H1 (cell line): ENCODE measurements at regions not wholly inside any gene's neighbourhood (a gene's known extent, or its start where the extent isn't known, plus 50 kb on each side); places are given as distances from the start of the nearest gene placed in this dataset.

ENCODE experiments used
- CTCF ChIA-PET: fragments of 300-600 bp; sonication (Branson Sonifier 250); formaldehyde crosslinking; loops from one replicate; lab custom pipeline; 2021; ENCODE audit not compliant: partially characterized antibody; lab: Charles Lee
- POLR2A ChIA-PET: fragments of 300-600 bp; sonication (Branson Sonifier 250); formaldehyde crosslinking; loops from one replicate; lab custom pipeline; 2021; ENCODE audit warnings: inconsistent platforms; ENCODE audit not compliant: partially characterized antibody; lab: Charles Lee
- DNase-seq, 2 experiments: peaks; one replicate each; pipeline versions ENCODE4 v3.0.0 to v3.0.0-alpha.2; 2010 to 2022; ENCODE audit warnings: low spot score in 2 of 2, low read depth in 1 of 2, mixed read lengths in 1 of 2
- FAIRE-seq: peaks from 2 replicates; lab custom pipeline; 2011; peaks lifted over from hg19 to GRCh38; lab: Jason Lieb, UNC
- H2AFZ ChIP-seq: 2 replicates; pipeline ENCODE4 v1.8.1; 2012; ENCODE audit warnings: low read length, inconsistent platforms
- H2AK5ac ChIP-seq: 2 replicates; pipeline ENCODE4 v1.6.1; 2013; ENCODE audit warnings: low read depth, low read length
- H2BK120ac ChIP-seq: replicated peaks from 2 replicates; pipeline ENCODE3; 2013; ENCODE audit warnings: low read depth, low read length, inconsistent platforms
- H2BK12ac ChIP-seq: 2 replicates; pipeline ENCODE4 v1.6.1; 2013; ENCODE audit warnings: low read depth, low read length
- H2BK15ac ChIP-seq: 2 replicates; pipeline ENCODE4 v1.6.1; 2013; ENCODE audit warnings: low read length
- H2BK20ac ChIP-seq: 2 replicates; pipeline ENCODE4 v1.6.1; 2013; ENCODE audit warnings: low read length
- H2BK5ac ChIP-seq: 2 replicates; pipeline ENCODE4 v1.6.1; 2013; ENCODE audit warnings: low read depth, low read length
- H3K14ac ChIP-seq: 2 replicates; pipeline ENCODE4 v1.6.1; 2013; ENCODE audit warnings: inconsistent platforms; ENCODE audit not compliant: insufficient read length
- H3K18ac ChIP-seq: 2 replicates; pipeline ENCODE4 v1.6.1; 2013; ENCODE audit warnings: low read length; ENCODE audit errors: extremely low read depth
- H3K23ac ChIP-seq: 2 replicates; pipeline ENCODE4 v1.6.1; 2013; ENCODE audit warnings: inconsistent platforms; ENCODE audit not compliant: insufficient read length
- H3K23me2 ChIP-seq: 2 replicates; pipeline ENCODE4 v1.6.1; 2013; ENCODE audit warnings: low read depth, low read length
- H3K27ac ChIP-seq: 2 replicates; pipeline ENCODE4 v1.6.1; 2011; ENCODE audit warnings: low read depth, low read length, inconsistent platforms
- H3K27me3 ChIP-seq, 4 experiments: replicated peaks in 1 of 4; 1 replicate in 1 of 4; 2 replicates in 3 of 4; pipeline versions ENCODE4 v1.6.1 to v1.8.1; 2011 to 2013; ENCODE audit warnings: low read length in 3 of 4, mild to moderate bottlenecking in 3 of 4, inconsistent platforms in 2 of 4, mixed read lengths in 2 of 4, moderate library complexity in 1 of 4; ENCODE audit not compliant: control insufficient read depth in 3 of 4, insufficient read depth in 3 of 4; ENCODE audit errors: extremely low read depth in 1 of 4
- H3K36me3 ChIP-seq, 4 experiments: 2 replicates each; pipeline versions ENCODE4 v1.6.1 to v1.8.1; 2011 to 2013; ENCODE audit warnings: mild to moderate bottlenecking in 4 of 4, low read length in 3 of 4, moderate library complexity in 2 of 4, control low read depth in 1 of 4, inconsistent platforms in 1 of 4; ENCODE audit not compliant: insufficient read depth in 4 of 4, control insufficient read depth in 2 of 4
- H3K4ac ChIP-seq: replicated peaks from 2 replicates; pipeline ENCODE3; 2013; ENCODE audit warnings: low read length, low read depth, mixed read lengths, inconsistent platforms; ENCODE audit not compliant: insufficient read length
- H3K4me1 ChIP-seq, 4 experiments: replicated peaks in 1 of 4; 1 replicate in 1 of 4; 2 replicates in 3 of 4; pipeline versions ENCODE4 v1.6.1 to v1.8.1; 2011 to 2013; ENCODE audit warnings: low read length in 3 of 4, inconsistent platforms in 2 of 4, mixed read lengths in 1 of 4; ENCODE audit not compliant: insufficient read depth in 4 of 4, control insufficient read depth in 3 of 4
- H3K4me2 ChIP-seq, 2 experiments: 2 replicates each; pipeline versions ENCODE4 v1.6.1 to v1.8.1; 2011 to 2013; ENCODE audit warnings: low read depth in 2 of 2, low read length in 2 of 2, control low read depth in 1 of 2, inconsistent platforms in 1 of 2, mild to moderate bottlenecking in 1 of 2; ENCODE audit not compliant: insufficient read depth in 1 of 2
- H3K4me3 ChIP-seq, 4 experiments: fragments of 200-600, 300-600 bp in 1 of 4; sonication (generic), shearing (Covaris generic), sonication (Bioruptor Twin) in 1 of 4; 2 replicates each; pipeline versions ENCODE4 v1.5.1 to v1.8.1; 2011 to 2016; ENCODE audit warnings: low read length in 4 of 4, low read depth in 3 of 4, control low read depth in 2 of 4, inconsistent platforms in 2 of 4, mild to moderate bottlenecking in 2 of 4, mixed read lengths in 1 of 4, moderate library complexity in 1 of 4; ENCODE audit not compliant: insufficient read depth in 2 of 4; ENCODE audit errors: extremely low read depth in 1 of 4
- H3K56ac ChIP-seq: replicated peaks from 2 replicates; pipeline ENCODE3; 2013; ENCODE audit warnings: low read depth, mild to moderate bottlenecking, mixed read lengths, low read length, inconsistent platforms; ENCODE audit not compliant: insufficient read length
- H3K79me1 ChIP-seq: 2 replicates; pipeline ENCODE4 v1.6.1; 2013; ENCODE audit warnings: low read depth, low read length, control low read depth
- H3K79me2 ChIP-seq, 2 experiments: 2 replicates each; pipeline versions ENCODE4 v1.6.1 to v1.8.1; 2012 to 2013; ENCODE audit warnings: low read length in 2 of 2, mild to moderate bottlenecking in 2 of 2, inconsistent platforms in 1 of 2; ENCODE audit not compliant: insufficient read depth in 2 of 2, control insufficient read depth in 1 of 2
- H3K9ac ChIP-seq, 4 experiments: replicated peaks in 1 of 4; 1 replicate in 1 of 4; 2 replicates in 3 of 4; pipeline versions ENCODE4 v1.6.1 to v1.8.1; 2011 to 2013; ENCODE audit warnings: low read depth in 3 of 4, low read length in 3 of 4, control low read depth in 2 of 4, mild to moderate bottlenecking in 2 of 4, moderate library complexity in 2 of 4, inconsistent platforms in 1 of 4; ENCODE audit errors: extremely low read depth in 1 of 4
- H3K9me3 ChIP-seq, 2 experiments: 2 replicates each; pipeline versions ENCODE4 v1.6.1 to v1.8.1; 2012 to 2013; ENCODE audit warnings: mild to moderate bottlenecking in 2 of 2, moderate library complexity in 2 of 2, control low read depth in 1 of 2, inconsistent platforms in 1 of 2, low read depth in 1 of 2, low read length in 1 of 2, mixed read lengths in 1 of 2; ENCODE audit not compliant: insufficient read depth in 2 of 2
- H4K20me1 ChIP-seq, 2 experiments: replicated peaks in 1 of 2; 2 replicates each; pipeline versions ENCODE3 to v1.8.1; 2011 to 2013; ENCODE audit warnings: inconsistent platforms in 2 of 2, low read length in 2 of 2, mild to moderate bottlenecking in 1 of 2; ENCODE audit not compliant: insufficient read depth in 2 of 2, control insufficient read depth in 1 of 2
- H4K5ac ChIP-seq: 2 replicates; pipeline ENCODE4 v1.6.1; 2013; ENCODE audit warnings: low read length, low read depth, mixed read lengths, inconsistent platforms; ENCODE audit not compliant: insufficient read length
- H4K8ac ChIP-seq: 2 replicates; pipeline ENCODE4 v1.8.0; 2013; ENCODE audit warnings: mild to moderate bottlenecking, moderate library complexity, low read length, inconsistent platforms; ENCODE audit not compliant: insufficient read depth; ENCODE audit errors: extremely low read depth
- H4K91ac ChIP-seq: replicated peaks from 2 replicates; pipeline ENCODE3; 2013; ENCODE audit warnings: low read length, mixed read lengths, inconsistent platforms; ENCODE audit not compliant: insufficient read length
- BRCA1 ChIP-seq: IDR thresholded peaks from 2 replicates; pipeline ENCODE4 v1.6.1; 2012; ENCODE audit warnings: low read depth, low read length, improper control_type of control experiment
- CBX5 ChIP-seq: fragments of 300-800, 300-1000 bp; sonication (generic); IDR thresholded peaks from 2 replicates; pipeline ENCODE4 v1.7.1; 2016; ENCODE audit warnings: antibody characterized with exemption, low read length, low read depth
- CREB1 ChIP-seq: IDR thresholded peaks from 2 replicates; pipeline ENCODE4 v1.6.1; 2012; ENCODE audit warnings: inconsistent platforms
- GABPA ChIP-seq: IDR thresholded peaks from 2 replicates; pipeline ENCODE4 v1.6.1; 2011; ENCODE audit warnings: mild to moderate bottlenecking, low read length, moderate library complexity, borderline replicate concordance; ENCODE audit not compliant: insufficient read depth
- RXRA ChIP-seq: IDR thresholded peaks from 2 replicates; pipeline ENCODE4 v1.6.1; 2011; ENCODE audit warnings: low read depth, mild to moderate bottlenecking, low read length, moderate library complexity; ENCODE audit not compliant: insufficient read depth
- SAP30 ChIP-seq: fragments of 300-600 bp; sonication (generic); IDR thresholded peaks from 2 replicates; pipeline ENCODE4 v1.7.1; 2012; ENCODE audit warnings: low read length, moderate library complexity, mild to moderate bottlenecking, inconsistent platforms; ENCODE audit not compliant: insufficient read depth, insufficient replicate concordance
- SIRT6 ChIP-seq: IDR thresholded peaks from one replicate; pipeline ENCODE4 v1.7.1; 2012; ENCODE audit warnings: low read length, inconsistent platforms
- SP2 ChIP-seq: IDR thresholded peaks from 2 replicates; pipeline ENCODE4 v1.6.1; 2012; ENCODE audit warnings: mild to moderate bottlenecking, low read length, inconsistent platforms
- SUZ12 ChIP-seq: fragments of 200-600 bp; sonication (generic); IDR thresholded peaks from 2 replicates; pipeline ENCODE4 v1.6.1; 2012; ENCODE audit warnings: mild to moderate bottlenecking, inconsistent platforms, low read length, moderate library complexity, mixed read lengths
- WGBS, 2 experiments: shearing (Covaris generic) in 1 of 2; methylation state at CpG; one replicate each; pipeline versions ENCODE4 v1.1.6 to v1.1.7; 2013 to 2015; ENCODE audit warnings: low lambda C conversion rate in 2 of 2, mixed read lengths in 2 of 2, inconsistent platforms in 1 of 2, low coverage in 1 of 2, missing lambda C conversion rate in 1 of 2; ENCODE audit not compliant: insufficient replicate concordance in 2 of 2, insufficient coverage in 1 of 2, insufficient read length in 1 of 2; ENCODE audit errors: extremely low coverage in 1 of 2, missing lambda C conversion rate in 1 of 2; 5-methylcytosine and 5-hydroxymethylcytosine counted together
- TF ChIP-seq, protein P1 (sequence below): IDR thresholded peaks from 2 replicates; pipeline ENCODE4 v1.6.1; 2011; ENCODE audit warnings: low read length, improper control_type of control experiment
- TF ChIP-seq, protein P2 (sequence below), 3 experiments: IDR thresholded peaks; 1 replicate in 2 of 3; 2 replicates in 1 of 3; pipeline versions ENCODE4 v1.5.1 to v1.6.1; 2011; ENCODE audit warnings: low read length in 3 of 3, mild to moderate bottlenecking in 3 of 3, inconsistent platforms in 2 of 3, low read depth in 1 of 3, moderate library complexity in 1 of 3; ENCODE audit not compliant: insufficient read depth in 1 of 3; ENCODE audit errors: control extremely low read depth in 1 of 3

DNA sequence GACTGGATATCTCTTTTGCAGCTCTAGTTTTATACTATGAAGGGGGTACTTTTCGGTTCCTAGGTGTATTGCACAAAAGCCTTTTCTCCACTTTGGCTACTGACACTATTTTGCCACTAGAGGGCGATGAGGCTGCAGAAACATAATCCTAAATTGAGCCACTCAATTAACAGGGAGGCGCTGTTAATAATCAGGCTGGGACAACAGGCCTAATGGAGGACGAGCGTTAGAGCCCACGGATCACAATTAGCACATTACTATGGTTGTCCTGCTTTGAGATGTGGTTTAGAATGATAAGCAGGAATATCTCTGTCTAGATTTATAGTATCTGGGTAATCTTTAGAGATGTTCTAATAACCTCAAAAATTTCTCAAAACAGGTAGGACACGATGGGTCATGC, 62.2 kb upstream of the PMAIP1 start:
- no peak overlapping the region for H4K91ac ChIP-seq
- TF ChIP-seq BRCA1 (no peak), CBX5 (no peak), SIRT6 (no peak), SAP30 (no peak), GABPA (no peak), SUZ12 (no peak), CREB1 (no peak), SP2 (no peak), RXRA (no peak)
- TF ChIP-seq, protein P1, sequence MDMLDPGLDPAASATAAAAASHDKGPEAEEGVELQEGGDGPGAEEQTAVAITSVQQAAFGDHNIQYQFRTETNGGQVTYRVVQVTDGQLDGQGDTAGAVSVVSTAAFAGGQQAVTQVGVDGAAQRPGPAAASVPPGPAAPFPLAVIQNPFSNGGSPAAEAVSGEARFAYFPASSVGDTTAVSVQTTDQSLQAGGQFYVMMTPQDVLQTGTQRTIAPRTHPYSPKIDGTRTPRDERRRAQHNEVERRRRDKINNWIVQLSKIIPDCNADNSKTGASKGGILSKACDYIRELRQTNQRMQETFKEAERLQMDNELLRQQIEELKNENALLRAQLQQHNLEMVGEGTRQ = no peak
- TF ChIP-seq, protein P2, sequence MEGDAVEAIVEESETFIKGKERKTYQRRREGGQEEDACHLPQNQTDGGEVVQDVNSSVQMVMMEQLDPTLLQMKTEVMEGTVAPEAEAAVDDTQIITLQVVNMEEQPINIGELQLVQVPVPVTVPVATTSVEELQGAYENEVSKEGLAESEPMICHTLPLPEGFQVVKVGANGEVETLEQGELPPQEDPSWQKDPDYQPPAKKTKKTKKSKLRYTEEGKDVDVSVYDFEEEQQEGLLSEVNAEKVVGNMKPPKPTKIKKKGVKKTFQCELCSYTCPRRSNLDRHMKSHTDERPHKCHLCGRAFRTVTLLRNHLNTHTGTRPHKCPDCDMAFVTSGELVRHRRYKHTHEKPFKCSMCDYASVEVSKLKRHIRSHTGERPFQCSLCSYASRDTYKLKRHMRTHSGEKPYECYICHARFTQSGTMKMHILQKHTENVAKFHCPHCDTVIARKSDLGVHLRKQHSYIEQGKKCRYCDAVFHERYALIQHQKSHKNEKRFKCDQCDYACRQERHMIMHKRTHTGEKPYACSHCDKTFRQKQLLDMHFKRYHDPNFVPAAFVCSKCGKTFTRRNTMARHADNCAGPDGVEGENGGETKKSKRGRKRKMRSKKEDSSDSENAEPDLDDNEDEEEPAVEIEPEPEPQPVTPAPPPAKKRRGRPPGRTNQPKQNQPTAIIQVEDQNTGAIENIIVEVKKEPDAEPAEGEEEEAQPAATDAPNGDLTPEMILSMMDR (IDR thresholded peaks at IDR 0.05; ENCODE audit: control extremely low read depth in 1 of 3, insufficient read depth in 1 of 3, low read depth in 1 of 3, low read length in 3 of 3) = peak in 2 of 3 experiments; percentile 85 to 90; a peak in 3 of 4 replicates

More for the DNA sequence above, 62.2 kb upstream of the PMAIP1 start:
- Histone ChIP-seq H2BK15ac (no peak overlapping the region), H2AK5ac (no peak overlapping the region), H3K4me1 (peaks cover 0 to 15% (median 7%) of the 10 kb centered on the region in 4 experiments; a peak in 5 of 7 replicates), H3K4me3 (no peak overlapping the region), H2BK120ac (no peak overlapping the region), H4K5ac (no peak overlapping the region), H3K14ac (no peak overlapping the region), H2BK12ac (no peak overlapping the region), H3K23me2 (0 out of 2 replicates have a peak, but pooled peaks cover 1% of the 10 kb centered on the region), H2BK5ac (no peak overlapping the region), H3K4ac (no peak overlapping the region), H3K36me3 (no peaks in the 10 kb centered on the region), H2BK20ac (no peak overlapping the region), H3K27me3 (no peaks in the 10 kb centered on the region), H3K56ac (no peak overlapping the region), H3K79me2 (no peaks in the 10 kb centered on the region), H4K8ac (no peak overlapping the region), H3K9ac (no peak overlapping the region), H3K27ac (no peak overlapping the region), H2AFZ (no peak overlapping the region), H3K79me1 (no peaks in the 10 kb centered on the region), H3K4me2 (no peak overlapping the region), H3K18ac (no peak overlapping the region), H3K9me3 (no peaks in the 10 kb centered on the region), H4K20me1 (no peaks in the 10 kb centered on the region), H3K23ac (no peak overlapping the region)
- CTCF ChIA-PET = interaction anchor here (0.6 to 7.1 kb wide), 16 partner anchors 9 to 908 kb away, joined by 3 to 40 read pairs (median 5); partner anchors contain the start of gene PMAIP1
- POLR2A ChIA-PET = interaction anchor here (1.5 to 6.8 kb wide), 3 partner anchors 62 to 128 kb away, joined by 5 to 69 read pairs (median 15); partner anchors contain the start of gene PMAIP1
- DNase-seq (peak in 1 of 2 experiments; percentile 36), FAIRE-seq (peak; percentile 96)
- 42% methylated on average over 7 of the region's 7 CpGs; no CpG with 5 or more reads in 1 of the 2 experiments for WGBS, 2 experiments
